ENCODE measurements at regions not wholly inside any gene's neighbourhood (a gene's known extent, or its start where the extent isn't known, plus 50 kb on each side); places are given as distances from the start of the nearest gene placed in this dataset.

DNA sequence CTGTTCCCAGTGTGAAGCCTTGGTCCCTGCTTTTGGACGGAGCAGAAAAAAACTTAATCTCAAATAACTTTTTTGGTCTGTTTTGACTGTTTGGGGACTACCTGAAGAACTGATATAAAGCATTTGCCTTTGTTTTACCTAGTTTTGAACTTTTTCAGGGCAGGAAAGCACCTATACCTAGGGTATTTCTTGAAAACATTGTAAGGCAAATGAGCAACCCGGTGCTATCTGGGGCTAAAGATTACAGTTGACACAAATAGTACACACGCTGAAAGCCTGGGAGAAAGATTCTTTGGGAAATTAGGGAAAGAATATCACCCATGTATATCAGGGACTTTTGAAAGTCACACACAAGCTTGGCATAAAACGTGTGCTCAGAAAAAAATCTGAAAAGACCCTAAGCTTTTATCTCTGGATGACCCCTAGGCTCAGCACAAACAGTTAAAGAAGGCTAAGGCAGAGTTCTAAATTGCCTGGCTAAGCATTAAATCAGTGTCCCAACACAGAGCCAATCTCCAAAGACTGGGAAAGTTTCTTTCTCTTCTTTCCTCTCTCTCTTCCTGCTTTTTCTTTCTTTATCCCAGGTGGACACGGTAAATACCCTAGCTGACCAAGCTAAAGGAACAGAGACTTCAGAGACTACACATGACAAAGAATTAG is 389.8 kb downstream of the SH2D4B start:
- Histone ChIP-seq H3K9ac (no peak overlapping the region), H3K4me1 (ENCODE audit: control insufficient read depth in 1 of 2, insufficient read depth in 2 of 2, low read depth in 1 of 2, low read length in 1 of 2) (no peaks in the 10 kb centered on the region), H3K4me3 (ENCODE audit: low read depth in 2 of 2, low read length in 1 of 2) (no peak overlapping the region), H3K27me3 (ENCODE audit: insufficient read depth) (no peaks in the 10 kb centered on the region), H3K27ac (ENCODE audit: low read depth in 2 of 2, low read length in 1 of 2) (no peak overlapping the region), H3K9me2 (no peaks in the 10 kb centered on the region), H3K4me2 (no peak overlapping the region), H3K79me2 (ENCODE audit: insufficient read depth) (no peaks in the 10 kb centered on the region), H3K36me3 (replicated peaks in 1 of 2; ENCODE audit: control insufficient read depth in 1 of 2, insufficient read depth in 2 of 2, low read length in 1 of 2) (no peaks in the 10 kb centered on the region), H3K9me3 (no peaks in the 10 kb centered on the region), H2AFZ (ENCODE audit: low read depth) (no peak overlapping the region), H3F3A (replicated peaks; ENCODE audit: insufficient read depth) (no peaks in the 10 kb centered on the region), H4K20me1 (ENCODE audit: insufficient read depth) (no peaks in the 10 kb centered on the region)
- WGBS (ENCODE audit: low lambda C conversion rate) = 7% methylated on average over 5 of the region's 5 CpGs
- DNase-seq = no peak
- ChIA-PET CTCF (interaction anchor here (1.0 to 10.6 kb wide), 6 partner anchors 18 to 544 kb away, joined by 3 to 185 read pairs (median 4); no protein-coding TSS in a partner anchor), POLR2A (no interaction called here)
- TF ChIP-seq NFIC (IDR thresholded peaks at IDR 0.05; ENCODE audit: borderline replicate concordance) (no peak), GABPA (IDR thresholded peaks at IDR 0.05; ENCODE audit: low read depth) (no peak), EP300 (IDR thresholded peaks at IDR 0.05; ENCODE audit: borderline replicate concordance in 1 of 2, low read depth in 1 of 2, low read length in 1 of 2) (no peak), MEF2A (IDR thresholded peaks at IDR 0.05; ENCODE audit: borderline replicate concordance, low read depth) (no peak), JUND (IDR thresholded peaks at IDR 0.05) (no peak), POLR2AphosphoS5 (IDR thresholded peaks at IDR 0.05; ENCODE audit: low read depth, low read length) (no peak), NRF1 (IDR thresholded peaks at IDR 0.05; ENCODE audit: low read depth, low read length) (no peak), SIN3A (IDR thresholded peaks at IDR 0.05; ENCODE audit: borderline replicate concordance, low read depth, low read length) (no peak), TAF1 (IDR thresholded peaks at IDR 0.05; ENCODE audit: borderline replicate concordance, low read depth, low read length) (no peak), EZH2phosphoT487 (IDR thresholded peaks at IDR 0.05; ENCODE audit: borderline replicate concordance, low read depth) (no peak), RFX5 (IDR thresholded peaks at IDR 0.05; ENCODE audit: low read length) (no peak), RCOR1 (IDR thresholded peaks at IDR 0.05; ENCODE audit: low read length) (no peak), ELF1 (IDR thresholded peaks at IDR 0.05) (no peak), FOSL2 (IDR thresholded peaks at IDR 0.05; ENCODE audit: borderline replicate concordance, low read depth) (no peak), TEAD4 (IDR thresholded peaks at IDR 0.05; ENCODE audit: borderline replicate concordance, insufficient read depth) (no peak), SMC3 (IDR thresholded peaks at IDR 0.05; ENCODE audit: low read depth, low read length) (no peak)
- TF ChIP-seq, protein P1, sequence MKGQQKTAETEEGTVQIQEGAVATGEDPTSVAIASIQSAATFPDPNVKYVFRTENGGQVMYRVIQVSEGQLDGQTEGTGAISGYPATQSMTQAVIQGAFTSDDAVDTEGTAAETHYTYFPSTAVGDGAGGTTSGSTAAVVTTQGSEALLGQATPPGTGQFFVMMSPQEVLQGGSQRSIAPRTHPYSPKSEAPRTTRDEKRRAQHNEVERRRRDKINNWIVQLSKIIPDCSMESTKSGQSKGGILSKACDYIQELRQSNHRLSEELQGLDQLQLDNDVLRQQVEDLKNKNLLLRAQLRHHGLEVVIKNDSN (IDR thresholded peaks at IDR 0.05; ENCODE audit: borderline replicate concordance, low read depth) = no peak
- TF ChIP-seq, protein P2, sequence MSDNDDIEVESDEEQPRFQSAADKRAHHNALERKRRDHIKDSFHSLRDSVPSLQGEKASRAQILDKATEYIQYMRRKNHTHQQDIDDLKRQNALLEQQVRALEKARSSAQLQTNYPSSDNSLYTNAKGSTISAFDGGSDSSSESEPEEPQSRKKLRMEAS (IDR thresholded peaks at IDR 0.05; ENCODE audit: low read depth) = no peak
- TF ChIP-seq, protein P3, sequence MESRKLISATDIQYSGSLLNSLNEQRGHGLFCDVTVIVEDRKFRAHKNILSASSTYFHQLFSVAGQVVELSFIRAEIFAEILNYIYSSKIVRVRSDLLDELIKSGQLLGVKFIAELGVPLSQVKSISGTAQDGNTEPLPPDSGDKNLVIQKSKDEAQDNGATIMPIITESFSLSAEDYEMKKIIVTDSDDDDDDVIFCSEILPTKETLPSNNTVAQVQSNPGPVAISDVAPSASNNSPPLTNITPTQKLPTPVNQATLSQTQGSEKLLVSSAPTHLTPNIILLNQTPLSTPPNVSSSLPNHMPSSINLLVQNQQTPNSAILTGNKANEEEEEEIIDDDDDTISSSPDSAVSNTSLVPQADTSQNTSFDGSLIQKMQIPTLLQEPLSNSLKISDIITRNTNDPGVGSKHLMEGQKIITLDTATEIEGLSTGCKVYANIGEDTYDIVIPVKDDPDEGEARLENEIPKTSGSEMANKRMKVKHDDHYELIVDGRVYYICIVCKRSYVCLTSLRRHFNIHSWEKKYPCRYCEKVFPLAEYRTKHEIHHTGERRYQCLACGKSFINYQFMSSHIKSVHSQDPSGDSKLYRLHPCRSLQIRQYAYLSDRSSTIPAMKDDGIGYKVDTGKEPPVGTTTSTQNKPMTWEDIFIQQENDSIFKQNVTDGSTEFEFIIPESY (IDR thresholded peaks at IDR 0.05; ENCODE audit: borderline replicate concordance, low read depth) = no peak
